ENCODE measurements at regions not wholly inside any gene's neighbourhood (a gene's known extent, or its start where the extent isn't known, plus 50 kb on each side); places are given as distances from the start of the nearest gene placed in this dataset.

DNA sequence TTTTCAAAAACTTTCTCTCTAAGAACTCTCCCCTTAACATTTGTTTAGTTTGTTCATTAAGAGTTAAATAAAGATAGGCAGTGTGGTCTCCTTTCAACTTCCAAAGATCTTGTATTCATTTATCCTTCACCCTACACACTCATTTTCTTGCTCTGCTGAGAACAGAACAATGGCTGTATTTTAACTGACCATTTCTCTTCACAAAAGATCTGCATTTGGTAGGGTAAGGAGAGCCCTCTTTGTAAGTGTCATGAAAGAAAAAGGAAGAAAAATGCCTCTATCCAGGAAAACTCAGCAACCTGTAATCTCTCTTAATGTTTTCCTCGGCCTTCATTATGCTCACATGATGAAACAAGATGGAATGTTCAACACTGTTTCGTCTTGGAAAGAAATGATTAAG lies 193.7 kb upstream of the TLE4 start:
- H4K20me1 ChIP-seq (ENCODE audit: insufficient read depth, low read length, poor library complexity, severe bottlenecking): no peaks in the 10 kb centered on the region
- H3K4me3 ChIP-seq (ENCODE audit: low read length, poor library complexity, severe bottlenecking): no peak overlapping the region
- H3F3A ChIP-seq (ENCODE audit: low read depth): no peaks in the 10 kb centered on the region
- no peaks in the 10 kb centered on the region for H3K79me2 ChIP-seq (ENCODE audit: insufficient read depth, low read length)
- no peak overlapping the region for H2AFZ ChIP-seq (ENCODE audit: low read length)
- H3K36me3 ChIP-seq (ENCODE audit: insufficient read depth, low read length): no peaks in the 10 kb centered on the region
- no peak for TF ChIP-seq EZH2phosphoT487 (IDR thresholded peaks at IDR 0.05; ENCODE audit: borderline replicate concordance)
- TF ChIP-seq, protein P1, sequence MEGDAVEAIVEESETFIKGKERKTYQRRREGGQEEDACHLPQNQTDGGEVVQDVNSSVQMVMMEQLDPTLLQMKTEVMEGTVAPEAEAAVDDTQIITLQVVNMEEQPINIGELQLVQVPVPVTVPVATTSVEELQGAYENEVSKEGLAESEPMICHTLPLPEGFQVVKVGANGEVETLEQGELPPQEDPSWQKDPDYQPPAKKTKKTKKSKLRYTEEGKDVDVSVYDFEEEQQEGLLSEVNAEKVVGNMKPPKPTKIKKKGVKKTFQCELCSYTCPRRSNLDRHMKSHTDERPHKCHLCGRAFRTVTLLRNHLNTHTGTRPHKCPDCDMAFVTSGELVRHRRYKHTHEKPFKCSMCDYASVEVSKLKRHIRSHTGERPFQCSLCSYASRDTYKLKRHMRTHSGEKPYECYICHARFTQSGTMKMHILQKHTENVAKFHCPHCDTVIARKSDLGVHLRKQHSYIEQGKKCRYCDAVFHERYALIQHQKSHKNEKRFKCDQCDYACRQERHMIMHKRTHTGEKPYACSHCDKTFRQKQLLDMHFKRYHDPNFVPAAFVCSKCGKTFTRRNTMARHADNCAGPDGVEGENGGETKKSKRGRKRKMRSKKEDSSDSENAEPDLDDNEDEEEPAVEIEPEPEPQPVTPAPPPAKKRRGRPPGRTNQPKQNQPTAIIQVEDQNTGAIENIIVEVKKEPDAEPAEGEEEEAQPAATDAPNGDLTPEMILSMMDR (conservative IDR thresholded peaks at IDR 0.05; ENCODE audit: low read length): no peak
- H3K27me3 ChIP-seq (ENCODE audit: insufficient read depth, low read length, poor library complexity, severe bottlenecking): no peaks in the 10 kb centered on the region
- no peak overlapping the region for H3K4me2 ChIP-seq (ENCODE audit: low read depth, low read length, poor library complexity, severe bottlenecking)
- no peaks in the 10 kb centered on the region for H3K9me3 ChIP-seq (ENCODE audit: insufficient read depth, low read depth, low read length)
- 0 out of 2 replicates have a peak, but pooled peaks cover 3% of the 10 kb centered on the region for H3K9me2 ChIP-seq (replicated peaks; ENCODE audit: low read depth, low read length)
- no peak overlapping the region for H3K9ac ChIP-seq (ENCODE audit: low read depth, low read length, poor library complexity, severe bottlenecking)
- H3K4me1 ChIP-seq (ENCODE audit: insufficient read depth, low read length, poor library complexity, severe bottlenecking): no peaks in the 10 kb centered on the region

DNA sequence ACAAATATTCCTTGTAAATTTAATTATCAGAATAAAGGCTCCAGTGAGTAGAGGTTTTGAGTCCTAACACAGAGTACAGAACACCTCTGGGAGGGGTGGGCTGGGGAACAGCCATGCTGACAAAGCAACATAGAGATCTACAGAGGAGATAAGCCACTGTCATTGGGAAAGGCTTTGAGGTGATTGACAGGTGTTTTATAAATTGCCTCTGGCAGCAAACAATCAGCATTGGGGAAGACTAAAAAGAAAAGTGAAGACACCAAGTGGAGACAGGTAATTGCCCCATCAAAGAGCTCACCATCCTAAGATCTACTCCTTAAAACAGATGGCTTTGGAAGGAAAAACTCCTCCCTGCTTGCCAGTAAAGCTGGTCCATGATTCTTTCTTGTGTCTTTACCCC lies 189.7 kb upstream of the TLE4 start:
- Histone ChIP-seq H3K9me3 (ENCODE audit: insufficient read depth, low read depth, low read length) (no peaks in the 10 kb centered on the region), H4K20me1 (ENCODE audit: insufficient read depth, low read length, poor library complexity, severe bottlenecking) (no peaks in the 10 kb centered on the region), H2AFZ (ENCODE audit: low read length) (no peak overlapping the region), H3K4me2 (ENCODE audit: low read depth, low read length, poor library complexity, severe bottlenecking) (no peak overlapping the region), H3F3A (ENCODE audit: low read depth) (no peaks in the 10 kb centered on the region), H3K27me3 (ENCODE audit: insufficient read depth, low read length, poor library complexity, severe bottlenecking) (no peaks in the 10 kb centered on the region), H3K4me1 (ENCODE audit: insufficient read depth, low read length, poor library complexity, severe bottlenecking) (peaks cover 1% of the 10 kb centered on the region), H3K36me3 (ENCODE audit: insufficient read depth, low read length) (no peaks in the 10 kb centered on the region), H3K9ac (ENCODE audit: low read depth, low read length, poor library complexity, severe bottlenecking) (no peak overlapping the region), H3K79me2 (ENCODE audit: insufficient read depth, low read length) (no peaks in the 10 kb centered on the region), H3K4me3 (ENCODE audit: low read length, poor library complexity, severe bottlenecking) (no peak overlapping the region), H3K9me2 (replicated peaks; ENCODE audit: low read depth, low read length) (no peaks in the 10 kb centered on the region)
- TF ChIP-seq, protein P1 (conservative IDR thresholded peaks at IDR 0.05; ENCODE audit: low read length): no peak
- no peak for TF ChIP-seq EZH2phosphoT487 (IDR thresholded peaks at IDR 0.05; ENCODE audit: borderline replicate concordance)

DNA sequence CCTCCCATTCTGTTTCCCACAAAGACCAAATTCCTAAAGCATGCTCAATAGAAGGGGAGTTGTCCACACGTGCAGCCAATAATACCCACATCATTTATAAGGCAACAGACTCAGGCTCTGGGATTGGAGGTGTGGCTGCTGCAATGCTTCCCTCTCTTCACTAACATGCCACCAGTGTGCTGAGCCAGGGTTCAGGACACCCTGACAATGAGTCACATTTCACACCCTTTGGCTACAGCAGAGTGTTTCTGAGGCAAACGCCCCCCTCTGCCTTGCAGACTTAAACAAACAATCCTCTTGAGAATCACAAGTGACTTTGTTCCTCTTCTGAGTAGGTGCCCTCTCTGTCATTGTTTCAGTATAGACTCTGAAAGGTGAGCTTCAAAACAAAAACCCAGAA lies 189.3 kb upstream of the TLE4 start:
- Histone ChIP-seq H3K9me2 (replicated peaks; ENCODE audit: low read depth, low read length) (no peaks in the 10 kb centered on the region), H3K9me3 (ENCODE audit: insufficient read depth, low read depth, low read length) (no peaks in the 10 kb centered on the region), H3K36me3 (ENCODE audit: insufficient read depth, low read length) (no peaks in the 10 kb centered on the region), H3K4me3 (ENCODE audit: low read length, poor library complexity, severe bottlenecking) (no peak overlapping the region), H3K9ac (ENCODE audit: low read depth, low read length, poor library complexity, severe bottlenecking) (no peak overlapping the region), H3K27me3 (ENCODE audit: insufficient read depth, low read length, poor library complexity, severe bottlenecking) (no peaks in the 10 kb centered on the region), H2AFZ (ENCODE audit: low read length) (no peak overlapping the region), H3K4me2 (ENCODE audit: low read depth, low read length, poor library complexity, severe bottlenecking) (no peak overlapping the region), H3K79me2 (ENCODE audit: insufficient read depth, low read length) (no peaks in the 10 kb centered on the region), H3K4me1 (ENCODE audit: insufficient read depth, low read length, poor library complexity, severe bottlenecking) (peaks cover 5% of the 10 kb centered on the region), H4K20me1 (ENCODE audit: insufficient read depth, low read length, poor library complexity, severe bottlenecking) (no peaks in the 10 kb centered on the region), H3F3A (ENCODE audit: low read depth) (no peaks in the 10 kb centered on the region)
- TF ChIP-seq, protein P1 (conservative IDR thresholded peaks at IDR 0.05; ENCODE audit: low read length): no peak
- no peak for TF ChIP-seq EZH2phosphoT487 (IDR thresholded peaks at IDR 0.05; ENCODE audit: borderline replicate concordance)
